Left ventricle myocardium inferior (tissue), 1 donor: ENCODE measurements at regions not wholly inside any gene's neighbourhood (a gene's known extent, or its start where the extent isn't known, plus 50 kb on each side); places are given as distances from the start of the nearest gene placed in this dataset.

Experiments used
- DNase-seq: peaks from one replicate; pipeline ENCODE4 v3.0.0-alpha.2; 2020
- H3K27ac ChIP-seq: fragments of 200-600 bp; replicated peaks from 2 replicates; pipeline ENCODE4 v1.8.0; 2021
- H3K27me3 ChIP-seq: fragments of 200-600 bp; 2 replicates; pipeline ENCODE4 v1.8.0; 2021; ENCODE audit warnings: low read depth
- H3K36me3 ChIP-seq: fragments of 200-600 bp; 2 replicates; pipeline ENCODE4 v1.8.0; 2021
- H3K4me1 ChIP-seq: fragments of 200-600 bp; 2 replicates; pipeline ENCODE4 v1.8.0; 2021
- H3K4me3 ChIP-seq: fragments of 200-600 bp; 2 replicates; pipeline ENCODE4 v1.8.0; 2021; ENCODE audit warnings: mild to moderate bottlenecking, moderate library complexity
- H3K9me3 ChIP-seq: fragments of 200-600 bp; replicated peaks from 2 replicates; pipeline ENCODE4 v1.8.0; 2021
- intact Hi-C: fragments of 100-400 bp; cut with micrococcal nuclease; formaldehyde crosslinking; loops from one replicate; pipeline ENCODE4 v1.11.0; 2022
- TF ChIP-seq, protein P1 (sequence below): fragments of 200-600 bp; IDR thresholded peaks from 2 replicates; pipeline ENCODE4 v1.8.0; 2021; ENCODE audit warnings: antibody characterized with exemption, mild to moderate bottlenecking, borderline replicate concordance
- donor health status: DM: no; HTN: yes; CAD: no; lungs with severe emphysema.

DNA sequence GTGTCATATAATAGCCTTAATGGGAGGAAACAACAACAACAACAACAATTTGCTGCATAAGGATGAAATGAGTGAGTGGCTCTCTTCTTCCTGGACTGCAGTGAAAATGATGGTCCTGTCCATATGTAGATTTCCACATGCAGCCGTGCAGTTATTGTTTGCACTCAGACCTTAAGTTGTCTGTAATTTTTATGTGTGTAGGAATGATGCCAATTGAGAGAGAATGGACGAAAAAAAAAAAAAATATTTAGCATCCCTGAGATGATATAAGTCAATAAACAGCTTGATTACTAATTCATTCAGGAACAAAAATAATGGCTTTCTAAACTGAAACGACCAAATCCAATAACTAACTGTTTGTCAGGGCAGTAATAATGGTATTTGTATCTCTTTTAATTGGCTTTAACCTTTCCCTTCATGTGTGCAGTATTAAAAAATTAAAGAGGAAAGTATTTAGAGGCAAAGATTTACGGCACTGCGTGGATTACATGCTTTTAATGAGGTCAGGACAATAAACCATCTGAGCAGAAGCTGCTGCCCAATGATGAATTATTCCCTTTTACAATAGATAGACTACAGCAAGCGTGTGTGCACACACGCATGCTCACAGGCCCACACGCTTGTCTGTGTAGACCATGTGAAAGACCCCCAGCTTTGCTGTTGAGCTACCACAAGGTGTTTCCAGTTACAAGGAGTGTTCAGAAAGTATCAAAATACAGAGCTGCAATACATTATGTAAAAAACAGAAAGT is 459.5 kb upstream of the WWC1 start:
- Histone ChIP-seq H3K4me1 (no peaks in the 10 kb centered on the region), H3K4me3 (no peak overlapping the region), H3K27me3 (peaks cover 5% of the 10 kb centered on the region), H3K36me3 (no peaks in the 10 kb centered on the region), H3K9me3 (no peaks in the 10 kb centered on the region), H3K27ac (no peak overlapping the region)
- DNase-seq = no peak
- intact Hi-C loops = no loop called here
- TF ChIP-seq, protein P1, sequence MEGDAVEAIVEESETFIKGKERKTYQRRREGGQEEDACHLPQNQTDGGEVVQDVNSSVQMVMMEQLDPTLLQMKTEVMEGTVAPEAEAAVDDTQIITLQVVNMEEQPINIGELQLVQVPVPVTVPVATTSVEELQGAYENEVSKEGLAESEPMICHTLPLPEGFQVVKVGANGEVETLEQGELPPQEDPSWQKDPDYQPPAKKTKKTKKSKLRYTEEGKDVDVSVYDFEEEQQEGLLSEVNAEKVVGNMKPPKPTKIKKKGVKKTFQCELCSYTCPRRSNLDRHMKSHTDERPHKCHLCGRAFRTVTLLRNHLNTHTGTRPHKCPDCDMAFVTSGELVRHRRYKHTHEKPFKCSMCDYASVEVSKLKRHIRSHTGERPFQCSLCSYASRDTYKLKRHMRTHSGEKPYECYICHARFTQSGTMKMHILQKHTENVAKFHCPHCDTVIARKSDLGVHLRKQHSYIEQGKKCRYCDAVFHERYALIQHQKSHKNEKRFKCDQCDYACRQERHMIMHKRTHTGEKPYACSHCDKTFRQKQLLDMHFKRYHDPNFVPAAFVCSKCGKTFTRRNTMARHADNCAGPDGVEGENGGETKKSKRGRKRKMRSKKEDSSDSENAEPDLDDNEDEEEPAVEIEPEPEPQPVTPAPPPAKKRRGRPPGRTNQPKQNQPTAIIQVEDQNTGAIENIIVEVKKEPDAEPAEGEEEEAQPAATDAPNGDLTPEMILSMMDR = no peak

DNA sequence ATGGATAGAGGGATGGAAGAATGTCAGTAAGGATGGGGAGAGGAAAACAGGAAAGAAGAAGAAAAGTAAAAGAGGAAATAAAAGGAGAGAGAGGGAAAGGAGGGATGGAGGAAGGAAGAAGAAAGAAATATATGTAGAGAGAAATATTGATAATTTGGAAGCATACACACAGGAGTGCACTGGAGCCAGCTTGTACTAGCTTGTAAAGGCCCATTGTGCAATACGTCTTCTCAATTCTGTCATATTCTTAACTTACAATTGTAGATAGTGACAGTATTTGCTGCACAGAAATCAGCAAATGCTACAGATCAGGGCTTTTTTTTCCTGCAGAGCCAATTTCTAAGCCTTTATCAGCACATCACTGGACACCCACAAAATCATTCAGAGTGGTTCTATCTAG is 458.8 kb upstream of the WWC1 start:
- H3K9me3 ChIP-seq = no peaks in the 10 kb centered on the region
- no peak for DNase-seq
- H3K4me1 ChIP-seq = no peaks in the 10 kb centered on the region
- intact Hi-C loops = no loop called here
- H3K36me3 ChIP-seq = no peaks in the 10 kb centered on the region
- H3K27me3 ChIP-seq = peaks cover 5% of the 10 kb centered on the region
- TF ChIP-seq, protein P1 = no peak
- no peak overlapping the region for H3K4me3 ChIP-seq
- H3K27ac ChIP-seq = no peak overlapping the region

GRCh38 chr5:167833456-167833855 is 458.0 kb upstream of the WWC1 start:
- Histone ChIP-seq H3K4me3 (no peak overlapping the region), H3K4me1 (no peaks in the 10 kb centered on the region), H3K36me3 (no peaks in the 10 kb centered on the region), H3K9me3 (peaks cover 4% of the 10 kb centered on the region), H3K27me3 (no peaks in the 10 kb centered on the region), H3K27ac (no peak overlapping the region)
- TF ChIP-seq, protein P1 = no peak
- no peak for DNase-seq
- intact Hi-C loops = no loop called here

DNA sequence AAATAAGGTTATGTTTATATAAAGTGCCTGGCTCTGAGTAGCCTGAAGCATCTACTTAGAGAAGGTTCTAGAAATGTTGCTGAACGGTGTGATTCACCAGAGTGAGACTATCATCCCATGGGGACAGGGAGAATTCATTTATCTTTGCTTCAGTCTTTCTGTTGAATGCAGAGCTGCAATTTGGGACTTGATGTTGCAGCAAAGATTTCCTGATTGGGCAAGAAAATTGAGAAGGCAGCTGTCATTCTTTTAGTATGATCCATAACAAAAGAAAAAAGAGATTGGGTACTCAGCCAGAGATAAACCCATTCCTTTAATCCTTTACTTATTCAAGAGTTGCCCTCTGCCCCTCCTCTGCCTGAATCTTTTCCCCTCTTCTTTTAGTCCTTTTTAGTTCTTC is 456.3 kb upstream of the WWC1 start:
- Histone ChIP-seq H3K4me1 (no peaks in the 10 kb centered on the region), H3K36me3 (no peaks in the 10 kb centered on the region), H3K27ac (no peak overlapping the region), H3K9me3 (peaks cover 5% of the 10 kb centered on the region), H3K27me3 (no peaks in the 10 kb centered on the region), H3K4me3 (no peak overlapping the region)
- no peak for DNase-seq
- intact Hi-C loops = no loop called here
- TF ChIP-seq, protein P1 = no peak

DNA sequence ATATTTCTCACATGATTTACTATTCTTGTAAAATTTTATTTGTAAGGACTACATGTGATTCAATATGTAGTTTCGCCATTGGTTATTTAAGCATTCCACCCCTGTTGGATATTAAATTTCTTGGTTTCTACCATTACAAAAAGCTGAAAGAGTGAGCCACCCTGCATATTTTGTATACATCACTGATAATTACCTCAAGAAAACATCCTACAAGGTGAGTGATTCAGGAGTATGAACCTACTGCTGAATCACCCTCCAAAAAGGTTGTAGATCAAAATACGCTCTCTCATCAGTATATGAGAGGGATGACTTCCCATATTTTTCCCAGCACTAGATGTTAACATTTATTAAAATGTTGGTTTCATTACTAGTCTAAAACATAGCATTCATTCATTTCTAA is 454.3 kb upstream of the WWC1 start:
- Histone ChIP-seq H3K9me3 (peaks cover 5% of the 10 kb centered on the region), H3K36me3 (no peaks in the 10 kb centered on the region), H3K4me3 (no peak overlapping the region), H3K27ac (no peak overlapping the region), H3K27me3 (no peaks in the 10 kb centered on the region), H3K4me1 (no peaks in the 10 kb centered on the region)
- intact Hi-C loops = no loop called here
- no peak for DNase-seq
- TF ChIP-seq, protein P1 = no peak
